GM21717 (cell line): ENCODE measurements at regions not wholly inside any gene's neighbourhood (a gene's known extent, or its start where the extent isn't known, plus 50 kb on each side); places are given as distances from the start of the nearest gene placed in this dataset.
"Not testable (repeated sequence)": the region's sequence is repeated elsewhere in the genome, so short reads cannot be mapped to it uniquely, and the experiment has no call there.

Source experiments
- ATAC-seq: cut with Tn5 transposase; IDR thresholded peaks from one replicate; pipeline ENCODE4 v1.9.1; 2021; ENCODE audit warnings: mild to moderate bottlenecking, moderate library complexity; ENCODE audit not compliant: unreplicated experiment

DNA sequence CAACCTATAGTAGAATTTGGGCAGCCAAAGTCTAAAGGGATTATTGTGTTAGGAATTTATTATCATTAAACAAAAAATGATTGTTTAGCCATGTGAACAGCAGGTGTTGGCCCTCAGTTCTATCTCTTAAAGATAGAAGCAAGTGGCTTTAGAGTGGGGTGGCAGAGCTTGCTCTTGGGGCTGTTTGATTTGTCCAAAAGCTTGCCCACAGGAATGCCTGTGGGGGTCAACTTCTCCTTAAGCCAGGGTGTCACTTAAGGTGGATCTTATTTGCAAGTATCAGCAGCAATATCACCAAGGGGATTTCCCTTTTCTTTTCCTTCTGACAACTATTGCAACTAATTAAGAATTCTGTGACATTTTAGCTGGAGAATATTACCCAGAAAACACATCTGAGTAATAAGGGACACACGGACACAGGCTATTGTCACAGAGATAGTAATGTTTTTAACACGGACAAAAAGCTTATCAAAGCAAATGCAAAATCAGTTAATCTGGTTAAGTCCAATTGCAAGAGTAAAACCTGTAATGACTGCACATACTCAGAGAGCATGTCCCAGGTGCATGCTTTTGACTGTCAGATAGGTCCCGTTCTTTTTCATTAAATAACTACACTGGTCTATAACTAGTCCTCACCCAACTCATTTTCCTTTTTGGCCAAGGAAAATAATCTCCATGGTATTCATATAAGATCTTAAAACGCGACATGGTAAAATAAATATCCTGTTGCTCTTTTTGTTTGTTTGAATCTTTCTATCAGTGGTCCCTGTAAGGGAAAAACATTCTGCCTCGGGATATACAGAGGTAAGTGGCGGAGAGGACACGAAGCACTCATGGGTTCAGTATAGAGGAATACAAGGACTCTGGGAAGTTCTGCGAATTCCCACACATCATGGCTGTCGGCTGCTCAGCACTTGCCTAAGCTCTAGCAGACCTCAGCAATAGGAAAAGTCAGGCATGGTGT lies 172.1 kb upstream of the RFC3 start:
- ATAC-seq: no peak

GRCh38 chr13:33649212-33649878 lies 168.6 kb upstream of the RFC3 start:
- ATAC-seq: no peak

DNA sequence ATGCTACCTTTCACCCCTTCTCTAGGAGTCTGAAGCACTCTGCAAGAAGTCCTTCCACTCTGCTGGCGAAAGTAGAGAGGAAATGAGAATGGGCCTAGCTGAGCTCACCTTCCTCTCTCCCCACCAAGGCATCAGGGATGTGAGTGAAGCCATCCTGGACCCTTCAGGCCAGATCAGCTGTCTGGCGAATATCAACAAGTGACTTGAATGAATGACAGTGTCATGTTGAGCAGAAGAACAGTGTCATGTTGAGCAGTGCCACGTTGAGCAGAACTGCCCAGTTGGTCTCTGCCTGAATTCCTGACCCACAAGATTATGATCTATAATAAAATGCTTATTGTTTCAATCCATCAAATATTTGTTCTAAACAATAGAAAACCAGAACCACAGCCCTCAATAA lies 166.2 kb upstream of the RFC3 start:
- no peak for ATAC-seq

- ATAC-seq: no peak
Observed at GRCh38 chr13:33657274-33657673, 160.7 kb upstream of the RFC3 start.

DNA sequence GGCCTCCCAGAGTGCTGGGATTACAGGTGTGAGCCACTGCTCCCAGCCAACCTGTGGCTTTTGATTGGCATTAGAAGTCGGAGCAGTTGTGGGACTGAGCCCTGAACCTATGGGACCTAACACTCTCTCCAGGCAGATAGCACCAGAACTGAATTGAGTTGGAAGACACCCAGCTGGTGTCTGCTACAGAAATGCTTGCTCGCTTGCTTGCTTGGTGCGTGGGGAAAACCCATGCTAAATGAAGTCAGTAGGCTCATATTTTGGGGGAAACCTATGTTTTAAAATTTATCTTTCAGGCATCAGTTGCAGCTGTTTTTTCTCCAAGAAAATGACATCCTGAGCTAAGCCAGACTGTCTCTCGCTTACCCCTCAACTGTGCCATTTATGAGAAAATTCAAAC lies 158.5 kb upstream of the RFC3 start:
- ATAC-seq: no peak

GRCh38 chr13:33659894-33660293 lies 158.1 kb upstream of the RFC3 start:
- ATAC-seq: no peak

- ATAC-seq: no peak
Observed at GRCh38 chr13:33662392-33662791, 155.6 kb upstream of the RFC3 start.

GRCh38 chr13:33665626-33666175 lies 152.2 kb upstream of the RFC3 start:
- ATAC-seq: no peak

GRCh38 chr13:33671560-33671959 lies 146.4 kb upstream of the RFC3 start:
- ATAC-seq: no peak

GRCh38 chr13:33672022-33672421 lies 145.9 kb upstream of the RFC3 start:
- ATAC-seq: not testable (repeated sequence)

- ATAC-seq: no peak
Observed at GRCh38 chr13:33676045-33676989, 141.6 kb upstream of the RFC3 start.

DNA sequence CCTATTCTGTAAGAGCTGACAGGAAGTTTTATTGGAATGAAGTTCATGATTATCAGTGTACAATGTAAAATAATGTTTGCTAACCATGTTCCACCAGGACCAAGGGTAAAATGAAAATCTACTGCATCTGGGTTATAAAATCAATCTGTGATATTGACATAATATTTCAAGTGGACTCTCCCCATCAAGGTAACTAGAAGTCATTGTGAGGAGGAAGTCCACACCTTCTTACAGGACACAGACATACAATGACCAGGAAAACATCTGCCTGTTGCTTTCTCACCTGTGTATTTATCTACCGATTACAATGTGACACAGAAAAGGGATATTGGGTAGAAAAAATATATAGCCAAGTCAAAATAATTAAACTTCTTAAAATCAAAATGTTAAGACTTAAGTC lies 140.7 kb upstream of the RFC3 start:
- no peak for ATAC-seq

DNA sequence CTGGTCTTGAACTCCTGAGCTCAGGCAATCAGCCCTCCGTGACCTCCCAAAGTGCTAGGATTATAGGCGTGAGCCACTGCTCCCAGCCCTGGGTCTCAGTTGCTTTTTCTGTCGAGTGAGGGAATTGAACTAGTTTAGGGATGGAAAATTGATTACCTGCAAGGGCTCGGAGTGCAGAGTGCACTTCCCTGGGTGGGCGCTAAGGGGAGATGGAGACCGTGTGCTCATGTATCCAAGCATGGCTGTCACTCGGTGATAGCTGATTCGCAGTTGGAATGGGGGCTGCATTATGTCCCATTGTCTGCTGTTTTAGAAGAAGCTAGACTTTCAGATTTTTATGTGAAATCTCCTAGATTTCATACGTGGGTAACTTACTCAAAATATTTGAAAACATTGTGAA lies 139.9 kb upstream of the RFC3 start:
- ATAC-seq: no peak

DNA sequence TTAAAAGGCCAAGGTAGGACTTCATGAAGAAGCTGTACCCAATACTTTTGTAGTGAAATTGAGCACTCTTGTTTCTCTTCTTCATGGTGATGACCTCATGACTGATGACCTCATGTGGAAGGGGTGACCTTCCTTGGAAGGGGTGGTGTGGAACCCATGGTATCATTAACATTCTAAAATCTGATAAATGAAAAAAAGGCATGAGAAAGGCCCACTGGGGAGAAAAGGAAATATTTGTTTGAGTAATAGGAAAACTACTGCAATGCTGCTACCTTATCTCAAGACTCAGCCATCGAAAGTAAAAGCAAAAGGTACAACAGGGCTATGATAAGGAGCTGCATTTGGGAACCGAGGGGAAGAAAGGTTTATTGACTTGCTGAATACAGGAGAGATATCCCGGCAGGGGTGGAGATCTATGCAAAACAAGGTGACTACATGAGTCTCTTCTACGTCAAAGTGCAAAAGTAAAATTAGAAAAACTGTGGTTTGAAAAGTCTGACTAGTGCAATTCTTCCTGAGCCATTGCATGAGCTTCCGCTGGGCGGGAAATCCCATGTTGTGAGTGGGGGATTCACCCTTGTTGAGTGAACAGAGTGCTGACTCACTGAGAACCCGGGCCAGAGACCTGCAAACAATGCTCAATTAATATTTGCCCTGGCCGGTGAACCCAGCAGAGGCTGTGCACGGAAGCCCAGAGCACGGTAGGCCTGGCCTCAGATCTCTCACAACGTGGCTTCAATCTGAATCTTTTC lies 138.9 kb upstream of the RFC3 start:
- ATAC-seq: peak; percentile 88

GRCh38 chr13:33679658-33680012 lies 138.3 kb upstream of the RFC3 start:
- ATAC-seq: no peak

GRCh38 chr13:33682020-33682564 lies 135.9 kb upstream of the RFC3 start:
- no peak for ATAC-seq

GRCh38 chr13:33682646-33683045 lies 135.3 kb upstream of the RFC3 start:
- not testable (repeated sequence) for ATAC-seq

GRCh38 chr13:33683376-33683775 lies 134.6 kb upstream of the RFC3 start:
- no peak for ATAC-seq

GRCh38 chr13:33684874-33685273 lies 133.1 kb upstream of the RFC3 start:
- no peak for ATAC-seq
